ENCODE measurements at regions not wholly inside any gene's neighbourhood (a gene's known extent, or its start where the extent isn't known, plus 50 kb on each side); places are given as distances from the start of the nearest gene placed in this dataset.

- no peak overlapping the region for H3K23ac ChIP-seq (ENCODE audit: low read length in 2 of 2)
- H3K4me1 ChIP-seq (ENCODE audit: control insufficient read depth, insufficient read depth, low read depth, low read length), result peaks cover 2% of the 10 kb centered on the region
- no peak for DNase-seq
- no peaks in the 10 kb centered on the region for H3K79me1 ChIP-seq (replicated peaks; ENCODE audit: low read length, poor library complexity, severe bottlenecking)
- no peaks in the 10 kb centered on the region for H3K36me3 ChIP-seq (ENCODE audit: control insufficient read depth in 1 of 2, insufficient read depth in 2 of 2, low read depth in 1 of 2, low read length in 2 of 2)
- no peak overlapping the region for H3K4me3 ChIP-seq (ENCODE audit: insufficient read depth in 1 of 2, low read depth in 1 of 2, low read length in 2 of 2)
- H2AFZ ChIP-seq (ENCODE audit: low read depth, low read length), result no peak overlapping the region
- no peak overlapping the region for H3K9ac ChIP-seq (ENCODE audit: low read length)
- no peak overlapping the region for H2BK12ac ChIP-seq (ENCODE audit: low read length in 2 of 2)
- H3K27me3 ChIP-seq (ENCODE audit: control insufficient read depth in 1 of 2, insufficient read depth in 1 of 2, low read length in 2 of 2), result no peaks in the 10 kb centered on the region
- H2BK15ac ChIP-seq (ENCODE audit: low read depth, poor library complexity, severe bottlenecking), result no peak overlapping the region
- H3K18ac ChIP-seq (ENCODE audit: low read depth in 1 of 2, low read length in 2 of 2), result peak overlapping the region in 1 of 2 experiments; percentile 56
- H3K27ac ChIP-seq (ENCODE audit: low read length, poor library complexity, severe bottlenecking), result no peak overlapping the region
- H2AK5ac ChIP-seq (ENCODE audit: low read length, severe bottlenecking), result no peak overlapping the region
- H3K4ac ChIP-seq (ENCODE audit: low read depth in 1 of 2, low read length in 2 of 2), result peak overlapping the region in 1 of 2 experiments; percentile 30
- no peak overlapping the region for H2BK120ac ChIP-seq (ENCODE audit: low read depth, low read length)
- H4K8ac ChIP-seq (ENCODE audit: low read length), result no peak overlapping the region
- no peak overlapping the region for H4K91ac ChIP-seq (ENCODE audit: low read length)
- H2BK5ac ChIP-seq (ENCODE audit: low read depth, low read length, poor library complexity, severe bottlenecking), result no peak overlapping the region
- H3K9me3 ChIP-seq (ENCODE audit: control insufficient read depth, low read length), result no peaks in the 10 kb centered on the region
- no peak overlapping the region for H3K14ac ChIP-seq (ENCODE audit: low read length in 2 of 2)
- no peak overlapping the region for H3K4me2 ChIP-seq (ENCODE audit: low read length, poor library complexity, severe bottlenecking)
- 91% methylated on average over 1 of the region's 1 CpG for WGBS
These were observed 123.0 kb downstream of the IRS1 start for GRCh38 chr2:226676618-226677017.

- no peak overlapping the region for H2BK120ac ChIP-seq (ENCODE audit: low read depth, low read length)
- no peak overlapping the region for H3K9ac ChIP-seq (ENCODE audit: low read length)
- no peak overlapping the region for H4K8ac ChIP-seq (ENCODE audit: low read length)
- H2BK5ac ChIP-seq (ENCODE audit: low read depth, low read length, poor library complexity, severe bottlenecking), result no peak overlapping the region
- peak; percentile 55 for DNase-seq
- H3K4ac ChIP-seq (ENCODE audit: low read depth in 1 of 2, low read length in 2 of 2), result no peak overlapping the region
- H2AFZ ChIP-seq (ENCODE audit: low read depth, low read length), result no peak overlapping the region
- H3K36me3 ChIP-seq (ENCODE audit: control insufficient read depth in 1 of 2, insufficient read depth in 2 of 2, low read depth in 1 of 2, low read length in 2 of 2), result no peaks in the 10 kb centered on the region
- no peak overlapping the region for H3K23ac ChIP-seq (ENCODE audit: low read length in 2 of 2)
- no peaks in the 10 kb centered on the region for H3K9me3 ChIP-seq (ENCODE audit: control insufficient read depth, low read length)
- no peak overlapping the region for H2AK5ac ChIP-seq (ENCODE audit: low read length, severe bottlenecking)
- H3K4me3 ChIP-seq (ENCODE audit: insufficient read depth in 1 of 2, low read depth in 1 of 2, low read length in 2 of 2), result no peak overlapping the region
- no peaks in the 10 kb centered on the region for H3K27me3 ChIP-seq (ENCODE audit: control insufficient read depth in 1 of 2, insufficient read depth in 1 of 2, low read length in 2 of 2)
- H3K4me1 ChIP-seq (ENCODE audit: control insufficient read depth, insufficient read depth, low read depth, low read length), result peaks cover 2% of the 10 kb centered on the region
- H3K14ac ChIP-seq (ENCODE audit: low read length in 2 of 2), result no peak overlapping the region
- H4K91ac ChIP-seq (ENCODE audit: low read length), result no peak overlapping the region
- H3K18ac ChIP-seq (ENCODE audit: low read depth in 1 of 2, low read length in 2 of 2), result no peak overlapping the region
- H3K79me1 ChIP-seq (replicated peaks; ENCODE audit: low read length, poor library complexity, severe bottlenecking), result no peaks in the 10 kb centered on the region
- H3K27ac ChIP-seq (ENCODE audit: low read length, poor library complexity, severe bottlenecking), result no peak overlapping the region
- H2BK12ac ChIP-seq (ENCODE audit: low read length in 2 of 2), result no peak overlapping the region
- no peak overlapping the region for H3K4me2 ChIP-seq (ENCODE audit: low read length, poor library complexity, severe bottlenecking)
- 56% methylated on average over 1 of the region's 2 CpGs for WGBS
- H2BK15ac ChIP-seq (ENCODE audit: low read depth, poor library complexity, severe bottlenecking), result no peak overlapping the region
These were observed 125.5 kb downstream of the IRS1 start for GRCh38 chr2:226674123-226674522.

GRCh38 chr2:226673314-226673723 lies 126.3 kb downstream of the IRS1 start:
- Histone ChIP-seq H4K8ac (ENCODE audit: low read length) (no peak overlapping the region), H3K4me3 (ENCODE audit: insufficient read depth in 1 of 2, low read depth in 1 of 2, low read length in 2 of 2) (no peak overlapping the region), H2AFZ (ENCODE audit: low read depth, low read length) (no peak overlapping the region), H3K4me2 (ENCODE audit: low read length, poor library complexity, severe bottlenecking) (no peak overlapping the region), H2AK5ac (ENCODE audit: low read length, severe bottlenecking) (no peak overlapping the region), H3K23ac (ENCODE audit: low read length in 2 of 2) (no peak overlapping the region), H3K4me1 (ENCODE audit: control insufficient read depth, insufficient read depth, low read depth, low read length) (peaks cover 2% of the 10 kb centered on the region), H2BK120ac (ENCODE audit: low read depth, low read length) (no peak overlapping the region), H3K4ac (ENCODE audit: low read depth in 1 of 2, low read length in 2 of 2) (no peak overlapping the region), H3K9ac (ENCODE audit: low read length) (peak overlapping the region; percentile 8), H4K91ac (ENCODE audit: low read length) (peak overlapping the region; percentile 45), H3K18ac (ENCODE audit: low read depth in 1 of 2, low read length in 2 of 2) (peak overlapping the region; percentile 25 to 59), H3K9me3 (ENCODE audit: control insufficient read depth, low read length) (no peaks in the 10 kb centered on the region), H3K14ac (ENCODE audit: low read length in 2 of 2) (no peak overlapping the region), H3K27me3 (ENCODE audit: control insufficient read depth in 1 of 2, insufficient read depth in 1 of 2, low read length in 2 of 2) (no peaks in the 10 kb centered on the region), H3K27ac (ENCODE audit: low read length, poor library complexity, severe bottlenecking) (no peak overlapping the region), H2BK5ac (ENCODE audit: low read depth, low read length, poor library complexity, severe bottlenecking) (no peak overlapping the region), H2BK12ac (ENCODE audit: low read length in 2 of 2) (no peak overlapping the region), H3K79me1 (replicated peaks; ENCODE audit: low read length, poor library complexity, severe bottlenecking) (no peaks in the 10 kb centered on the region), H2BK15ac (ENCODE audit: low read depth, poor library complexity, severe bottlenecking) (peak overlapping the region; percentile 52), H3K36me3 (ENCODE audit: control insufficient read depth in 1 of 2, insufficient read depth in 2 of 2, low read depth in 1 of 2, low read length in 2 of 2) (no peaks in the 10 kb centered on the region)
- peak; percentile 77 for DNase-seq
- 45% methylated on average over 3 of the region's 4 CpGs for WGBS

GRCh38 chr2:226671141-226671676 lies 128.4 kb downstream of the IRS1 start:
- no peaks in the 10 kb centered on the region for H3K79me1 ChIP-seq (replicated peaks; ENCODE audit: low read length, poor library complexity, severe bottlenecking)

More at GRCh38 chr2:226671141-226671676, 128.4 kb downstream of the IRS1 start:
- Histone ChIP-seq H3K27me3 (ENCODE audit: control insufficient read depth in 1 of 2, insufficient read depth in 1 of 2, low read length in 2 of 2) (no peaks in the 10 kb centered on the region), H2AK5ac (ENCODE audit: low read length, severe bottlenecking) (no peak overlapping the region), H3K23ac (ENCODE audit: low read length in 2 of 2) (no peak overlapping the region), H2BK120ac (ENCODE audit: low read depth, low read length) (no peak overlapping the region), H2BK5ac (ENCODE audit: low read depth, low read length, poor library complexity, severe bottlenecking) (no peak overlapping the region), H2AFZ (ENCODE audit: low read depth, low read length) (no peak overlapping the region), H2BK12ac (ENCODE audit: low read length in 2 of 2) (no peak overlapping the region), H3K4me2 (ENCODE audit: low read length, poor library complexity, severe bottlenecking) (no peak overlapping the region), H3K4me3 (ENCODE audit: insufficient read depth in 1 of 2, low read depth in 1 of 2, low read length in 2 of 2) (no peak overlapping the region), H3K18ac (ENCODE audit: low read depth in 1 of 2, low read length in 2 of 2) (peak overlapping the region in 1 of 2 experiments; percentile 9), H3K4me1 (ENCODE audit: control insufficient read depth, insufficient read depth, low read depth, low read length) (peaks cover 2% of the 10 kb centered on the region), H3K4ac (ENCODE audit: low read depth in 1 of 2, low read length in 2 of 2) (no peak overlapping the region), H3K14ac (ENCODE audit: low read length in 2 of 2) (no peak overlapping the region), H3K27ac (ENCODE audit: low read length, poor library complexity, severe bottlenecking) (no peak overlapping the region), H3K9ac (ENCODE audit: low read length) (peak overlapping the region; percentile 31), H4K91ac (ENCODE audit: low read length) (no peak overlapping the region), H2BK15ac (ENCODE audit: low read depth, poor library complexity, severe bottlenecking) (no peak overlapping the region), H3K9me3 (ENCODE audit: control insufficient read depth, low read length) (no peaks in the 10 kb centered on the region), H3K36me3 (ENCODE audit: control insufficient read depth in 1 of 2, insufficient read depth in 2 of 2, low read depth in 1 of 2, low read length in 2 of 2) (no peaks in the 10 kb centered on the region), H4K8ac (ENCODE audit: low read length) (no peak overlapping the region)
- WGBS, result 88% methylated on average over 4 of the region's 4 CpGs
- no peak for DNase-seq

Data from mesenchymal stem cell (in vitro differentiated cells and primary cell).